Left renal cortex interstitium (tissue), 4 donors: ENCODE measurements at regions not wholly inside any gene's neighbourhood (a gene's known extent, or its start where the extent isn't known, plus 50 kb on each side); places are given as distances from the start of the nearest gene placed in this dataset.
A peak's percentile ranks its signal among the peaks of the same experiment; 100 is the strongest.
"Not testable (repeated sequence)": the region's sequence is repeated elsewhere in the genome, so short reads cannot be mapped to it uniquely, and the experiment has no call there.

Source experiments
- DNase-seq, 4 donors: peaks; one replicate each; pipeline ENCODE4 v3.0.0-alpha.2; 2013; ENCODE audit warnings: low read depth in 4 of 4, low spot score in 2 of 4, missing footprints in 1 of 4

DNA sequence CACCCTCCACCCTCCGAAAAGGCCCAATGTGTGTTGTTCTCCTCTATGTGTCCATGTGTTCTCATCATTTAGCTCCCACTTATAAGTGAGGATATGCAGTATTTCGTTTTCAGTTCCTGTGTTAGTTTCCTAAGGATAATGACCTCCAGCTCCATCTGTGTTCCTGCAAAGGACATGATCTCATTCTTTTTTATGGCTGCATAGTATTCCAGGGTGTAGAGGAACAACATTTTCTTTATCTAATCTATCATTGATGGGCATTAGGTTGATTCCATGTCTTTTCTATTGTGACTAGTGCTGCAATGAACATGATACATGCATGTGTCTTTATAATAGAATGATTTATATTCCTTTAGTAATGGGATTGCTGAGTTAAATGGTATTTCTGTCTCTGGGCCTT is 211.3 kb downstream of the HSD17B3 start:
- not testable (repeated sequence) for DNase-seq

DNA sequence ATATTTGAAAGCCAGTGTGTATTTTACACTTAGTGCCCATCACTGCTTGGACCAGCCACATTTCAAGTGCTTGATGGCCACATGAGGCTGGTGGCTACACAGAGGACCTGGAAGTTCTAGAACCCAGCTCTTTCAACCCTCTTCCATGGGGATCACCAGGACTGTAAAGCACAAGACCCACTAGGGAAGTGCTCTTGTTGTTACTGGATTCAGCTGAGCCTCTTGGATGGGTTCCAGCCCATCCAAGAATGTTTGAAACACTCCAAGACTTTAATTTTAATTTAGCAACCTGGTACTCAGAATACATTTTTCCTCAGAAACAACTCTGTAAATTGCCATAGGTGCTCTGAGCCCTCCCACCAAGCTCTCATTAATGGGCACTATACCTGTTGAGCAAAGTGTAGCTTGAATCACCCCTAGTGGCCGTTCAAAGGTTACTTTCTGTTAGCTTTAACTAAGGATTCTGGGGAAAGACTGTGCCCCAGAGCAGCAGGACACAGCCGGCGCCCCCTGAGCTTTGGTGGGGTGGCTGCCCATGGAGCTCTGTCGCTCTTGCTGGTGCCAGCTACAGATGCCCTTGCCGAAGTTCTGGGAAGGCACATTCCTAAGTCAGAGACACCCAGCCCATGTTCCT is 212.4 kb downstream of the HSD17B3 start:
- DNase-seq, result no peak

DNA sequence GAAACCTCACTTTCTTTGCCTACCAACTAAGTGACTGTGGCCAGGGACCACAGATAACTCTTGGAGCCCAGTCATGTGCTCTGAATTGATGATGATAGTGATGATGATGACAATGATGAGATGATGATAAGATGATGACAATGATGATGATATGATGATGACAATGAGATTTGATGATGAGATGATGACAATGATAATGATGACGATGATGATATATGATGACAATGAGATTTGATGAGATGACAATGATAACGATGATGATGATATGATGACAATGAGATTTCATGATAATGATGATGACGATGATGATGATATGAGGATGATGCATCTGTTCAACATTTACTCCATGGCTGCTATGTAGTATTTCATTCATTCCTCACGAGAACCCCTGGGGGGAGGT is 213.0 kb downstream of the ERCC6L2 start:
- no peak for DNase-seq

DNA sequence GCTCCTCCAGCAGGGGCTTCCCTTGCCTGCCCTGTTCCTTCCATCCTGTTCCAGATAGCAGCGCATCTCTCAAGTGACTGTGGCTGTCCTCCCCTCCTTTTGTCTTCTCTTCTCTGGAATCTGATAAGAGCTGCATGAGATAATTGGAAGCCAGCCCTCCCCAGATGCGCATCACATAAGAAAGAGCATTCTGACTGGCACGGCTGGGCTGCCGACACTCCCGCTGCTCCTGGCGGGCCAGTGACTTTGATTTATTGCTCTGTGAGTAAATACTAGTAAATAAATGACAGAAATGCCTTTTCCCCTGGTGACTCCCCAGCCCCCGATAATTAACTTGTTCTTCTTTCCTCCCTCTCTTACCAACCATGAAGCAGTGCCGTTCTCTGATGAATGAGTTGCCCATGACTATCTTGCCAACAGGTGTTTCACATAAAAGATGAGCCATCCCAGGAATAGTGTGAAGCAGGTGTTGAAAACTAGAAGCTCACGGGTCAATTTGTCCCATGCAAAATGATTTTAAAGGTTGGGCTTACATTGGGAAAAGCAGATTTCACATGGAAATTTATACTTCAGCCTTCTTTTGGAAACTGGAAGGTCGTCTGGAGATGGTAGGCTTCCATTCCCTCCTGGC is 212.3 kb downstream of the ERCC6L2 start:
- peak; percentile 39 to 60 (median 59) for DNase-seq

DNA sequence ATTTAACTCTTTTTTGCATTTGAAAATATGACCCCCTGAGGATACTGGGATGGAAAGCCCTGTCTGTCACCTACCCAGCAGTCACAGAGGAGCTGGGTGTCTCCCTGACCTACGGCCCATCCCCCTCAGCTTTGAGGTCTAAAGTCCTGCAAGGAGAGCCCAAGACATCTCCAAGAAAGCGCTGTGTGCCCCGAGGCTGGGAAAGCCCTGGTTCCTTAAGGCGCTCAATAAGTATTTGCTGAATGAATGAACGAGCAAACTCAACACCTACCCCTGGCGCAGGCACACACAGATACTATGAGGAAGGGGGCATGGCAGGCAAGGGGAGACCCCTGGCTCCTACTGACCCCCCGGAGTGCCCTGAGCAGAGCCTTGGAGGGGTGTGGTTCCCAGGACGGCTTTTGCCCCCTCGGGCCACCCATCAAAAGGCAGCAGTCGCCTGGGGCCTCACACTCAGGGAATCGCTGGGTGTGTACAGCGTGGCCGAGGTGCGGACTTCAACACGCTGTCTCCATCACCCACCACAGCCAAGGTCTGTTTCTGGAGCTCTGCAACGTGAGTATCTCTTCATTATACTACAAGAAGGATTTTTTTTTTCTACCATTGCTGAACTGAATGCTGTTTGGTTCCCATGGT is 211.6 kb downstream of the ERCC6L2 start:
- no peak for DNase-seq

DNA sequence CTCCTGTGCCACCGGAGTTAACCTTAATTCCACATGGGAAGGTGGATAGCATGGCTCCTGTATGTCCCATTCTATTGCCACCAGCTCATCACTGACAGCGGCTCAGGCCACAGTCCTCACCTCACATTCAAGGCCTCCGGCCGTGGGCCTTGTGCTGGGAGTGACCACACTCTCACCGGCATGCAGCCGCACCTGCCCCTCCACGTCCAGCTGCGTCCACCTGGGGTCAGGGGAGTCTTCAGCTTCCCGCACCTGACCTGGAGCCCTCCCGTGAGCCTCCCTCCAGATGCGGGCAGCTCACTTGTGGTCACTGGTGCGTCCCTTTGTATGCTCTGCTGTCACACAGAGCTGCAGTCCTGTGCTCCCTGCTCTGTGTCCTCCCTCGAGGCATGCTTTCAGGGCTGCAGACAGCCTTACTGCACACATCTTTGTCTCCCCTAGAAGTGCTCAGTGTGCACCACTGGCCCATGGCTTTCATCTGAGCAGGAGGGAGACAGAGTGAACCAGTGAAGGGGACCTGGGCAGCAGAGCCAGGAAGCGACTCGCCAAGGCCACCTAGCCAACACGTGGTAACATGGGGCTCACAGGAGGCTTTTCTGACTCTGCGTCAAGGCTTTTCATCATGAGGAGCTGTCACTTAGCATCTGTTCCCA is 210.1 kb downstream of the ERCC6L2 start:
- DNase-seq, result no peak

DNA sequence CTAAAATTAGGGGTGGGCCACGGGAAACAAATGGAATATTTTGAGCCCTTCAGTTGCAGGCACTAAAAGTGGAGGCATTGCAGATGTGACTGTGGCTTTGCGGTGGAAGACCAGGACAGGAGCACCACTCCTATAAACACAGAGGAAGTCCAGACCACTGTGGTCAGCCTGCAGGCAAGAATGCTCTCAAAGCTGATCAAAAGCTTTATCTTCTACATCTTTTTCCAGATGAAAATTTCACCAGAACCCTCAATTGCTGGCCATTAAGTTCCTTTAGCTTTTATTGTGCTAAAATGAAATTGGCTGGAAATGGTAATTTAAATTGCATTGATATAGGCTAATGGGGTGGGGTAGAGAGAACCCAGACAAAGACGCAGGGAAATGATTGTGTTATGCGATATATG is 208.8 kb downstream of the ERCC6L2 start:
- peak in 1 of 4 donors; percentile 36 for DNase-seq

DNA sequence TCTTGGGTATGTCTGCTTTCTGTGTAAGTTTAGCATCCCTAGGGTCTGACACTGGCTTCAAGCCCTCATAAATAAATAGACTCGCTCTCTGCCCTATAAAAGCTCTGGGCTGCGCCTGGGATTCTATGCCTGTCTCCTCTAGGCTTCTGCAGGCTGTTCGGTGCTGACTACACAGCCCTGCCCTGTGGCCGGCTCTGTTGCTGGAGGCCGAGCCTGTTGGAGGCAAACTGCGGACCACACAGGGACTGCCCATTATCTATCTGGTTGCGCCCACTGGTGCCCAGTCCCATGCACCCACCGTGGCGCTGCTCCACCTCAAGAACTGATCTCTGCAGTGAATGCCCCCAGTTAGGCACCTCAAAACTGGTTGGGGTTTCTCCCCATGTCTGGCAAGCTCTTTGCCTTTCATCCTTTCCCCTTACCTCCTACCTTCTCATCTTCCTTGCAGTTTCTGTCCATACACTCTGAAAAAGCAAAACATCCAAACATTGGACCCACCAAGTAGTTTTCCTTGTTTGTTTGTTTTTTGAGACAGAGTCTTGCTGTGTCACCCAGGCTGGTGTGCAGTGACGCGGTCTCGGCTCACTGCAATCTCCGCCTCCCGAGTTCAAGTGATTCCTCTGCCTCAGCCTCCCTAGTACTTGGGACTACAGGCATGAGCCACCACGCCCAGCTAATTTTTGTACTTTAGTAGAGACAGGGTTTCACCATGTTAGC is 207.2 kb downstream of the ERCC6L2 start:
- no peak for DNase-seq

DNA sequence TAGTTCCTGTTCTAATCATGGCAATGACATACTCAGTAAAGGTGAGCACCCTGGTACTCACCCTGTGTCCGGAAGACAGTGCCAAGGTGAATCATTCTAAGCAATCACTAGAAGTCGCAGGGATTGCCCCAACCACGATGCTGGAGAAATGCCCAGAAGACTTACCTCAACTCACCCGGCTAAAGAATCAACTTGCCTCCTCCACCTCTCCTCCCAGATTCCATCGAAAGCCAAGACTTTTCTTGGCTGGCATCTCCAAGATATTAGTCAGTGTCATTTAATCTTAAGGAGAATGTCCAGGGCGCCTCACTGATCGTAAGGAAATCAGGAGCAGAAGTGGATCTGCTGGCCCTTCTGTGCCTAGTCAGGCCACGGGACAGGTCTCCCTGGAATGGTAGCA is 204.9 kb downstream of the ERCC6L2 start:
- DNase-seq, result no peak

DNA sequence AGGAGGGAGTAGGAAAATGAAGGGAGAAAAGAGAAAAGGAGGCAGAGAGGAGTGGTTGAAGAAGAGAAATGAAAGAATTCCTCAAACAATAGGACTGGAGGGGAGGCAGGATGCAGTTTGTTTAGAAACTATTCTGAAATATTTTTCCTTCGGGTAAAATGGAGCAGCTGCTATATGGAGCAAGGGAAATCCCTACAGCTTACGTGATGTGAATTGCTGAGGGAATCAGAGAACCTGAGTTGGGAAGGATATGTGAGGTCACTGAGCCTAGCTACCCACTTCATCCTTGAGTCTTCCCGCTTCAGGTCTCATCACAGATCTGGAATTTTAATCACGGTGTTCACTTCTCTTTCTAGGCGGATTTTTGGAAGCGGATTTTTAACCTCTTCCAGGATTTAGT is 204.3 kb downstream of the ERCC6L2 start:
- no peak for DNase-seq

DNA sequence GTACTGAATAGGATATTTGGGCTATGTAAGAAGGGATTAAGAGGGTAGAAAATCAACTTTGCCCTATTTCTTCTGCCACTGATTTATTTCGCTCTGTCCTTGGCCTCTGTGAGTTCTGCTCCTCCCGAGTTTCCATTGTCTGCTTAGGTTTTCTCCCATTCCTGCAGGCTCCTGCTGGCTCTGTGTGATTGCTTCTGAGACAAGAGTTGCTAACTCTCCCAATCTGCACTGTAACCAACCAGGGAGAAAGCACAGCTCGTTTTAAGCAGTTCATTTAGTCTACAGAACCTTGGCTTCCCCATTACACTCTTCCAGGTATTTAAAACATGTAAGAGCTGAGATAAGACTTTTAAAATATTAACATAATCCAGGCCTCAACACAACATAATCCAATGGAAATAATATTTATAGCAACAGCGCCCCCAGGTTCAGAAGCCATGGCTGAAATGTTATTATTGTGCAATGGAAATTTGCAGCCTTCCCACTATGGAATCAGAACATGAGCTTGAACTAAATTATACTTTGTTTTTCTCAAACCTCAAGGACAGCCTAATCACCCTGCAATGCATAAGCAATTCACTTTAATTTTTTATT is 203.5 kb downstream of the ERCC6L2 start:
- no peak for DNase-seq

DNA sequence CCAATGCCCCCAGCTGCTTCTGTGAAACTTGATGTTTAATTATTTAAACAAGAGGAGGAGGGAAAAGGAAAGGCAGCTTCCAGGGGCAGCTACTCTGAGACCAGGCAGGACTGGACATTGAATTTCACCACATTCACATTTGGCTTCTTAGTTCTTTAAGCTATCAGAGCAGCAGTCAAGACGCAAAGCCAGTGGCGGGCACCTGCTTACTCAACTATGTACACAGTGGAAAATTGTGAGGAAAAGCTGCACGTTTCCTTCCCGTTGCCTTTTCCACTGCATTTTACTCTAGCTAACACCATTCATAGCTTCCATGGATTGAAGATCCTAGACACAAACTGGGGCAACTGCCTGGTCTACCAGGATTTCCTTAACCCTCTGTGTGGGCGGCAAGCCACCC is 200.3 kb downstream of the ERCC6L2 start:
- no peak for DNase-seq

DNA sequence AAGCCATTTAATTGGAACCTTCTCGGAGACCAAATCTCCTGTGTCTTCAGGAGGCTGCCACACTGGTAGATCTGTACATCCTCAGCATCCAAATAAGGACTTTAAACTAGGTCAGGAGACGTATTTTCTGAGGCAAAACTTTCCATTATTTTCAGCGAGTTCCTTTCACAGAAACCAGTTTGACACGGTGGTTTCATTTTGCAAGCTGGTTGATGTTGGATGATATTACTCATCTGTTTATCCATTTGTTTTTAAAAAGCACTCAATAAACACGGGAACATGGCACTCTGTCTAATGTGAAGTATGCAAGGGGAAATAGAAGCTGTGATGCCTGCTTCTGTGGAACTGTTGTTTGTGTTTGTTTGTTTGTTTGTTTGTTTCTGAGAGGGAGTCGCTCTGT is 199.6 kb downstream of the ERCC6L2 start:
- DNase-seq, result no peak

DNA sequence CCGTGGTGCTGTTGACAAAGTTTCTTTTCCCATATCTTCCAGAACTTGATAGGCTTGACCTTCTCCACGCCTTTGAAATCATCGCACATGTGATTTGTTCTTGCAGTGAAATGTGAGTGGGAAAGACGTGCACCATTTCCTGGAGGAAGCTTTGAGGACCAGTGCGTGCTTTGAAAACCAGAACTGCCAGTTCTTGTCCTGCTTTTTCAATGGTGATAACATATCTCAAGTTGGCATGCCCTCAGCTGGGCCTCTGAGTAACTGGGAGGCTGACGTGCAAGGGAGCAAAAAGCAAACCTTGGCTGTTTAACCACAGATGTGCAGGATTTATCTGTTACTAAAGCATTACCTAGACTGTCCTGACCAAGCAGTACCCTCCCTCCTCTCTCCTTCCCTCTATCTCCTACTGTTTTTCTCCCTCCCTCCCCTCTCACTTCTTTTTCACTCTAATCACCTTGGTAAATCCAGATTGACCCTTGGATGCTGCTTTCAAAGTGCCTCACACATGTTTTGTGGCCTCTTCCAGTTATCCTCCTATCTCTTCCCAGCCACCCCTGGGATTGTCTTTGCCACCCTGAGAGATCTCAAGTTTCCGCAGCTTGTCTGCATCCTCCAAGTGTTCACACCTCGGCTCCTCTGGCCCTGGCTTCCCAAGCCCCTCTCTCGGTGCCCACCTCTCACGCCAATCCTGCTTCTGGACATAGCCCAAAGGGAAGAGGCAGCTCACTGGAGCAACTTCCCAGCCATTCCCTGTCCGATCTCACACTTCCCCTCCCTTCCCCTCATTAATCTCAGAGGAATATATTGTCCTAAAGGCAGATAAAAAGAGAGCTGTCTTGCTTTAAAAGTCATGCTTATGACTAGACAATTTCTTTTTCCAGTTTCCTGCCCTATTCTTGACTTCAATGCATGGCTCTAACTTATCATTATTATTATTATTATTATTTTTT is 198.3 kb downstream of the ERCC6L2 start:
- no peak for DNase-seq

DNA sequence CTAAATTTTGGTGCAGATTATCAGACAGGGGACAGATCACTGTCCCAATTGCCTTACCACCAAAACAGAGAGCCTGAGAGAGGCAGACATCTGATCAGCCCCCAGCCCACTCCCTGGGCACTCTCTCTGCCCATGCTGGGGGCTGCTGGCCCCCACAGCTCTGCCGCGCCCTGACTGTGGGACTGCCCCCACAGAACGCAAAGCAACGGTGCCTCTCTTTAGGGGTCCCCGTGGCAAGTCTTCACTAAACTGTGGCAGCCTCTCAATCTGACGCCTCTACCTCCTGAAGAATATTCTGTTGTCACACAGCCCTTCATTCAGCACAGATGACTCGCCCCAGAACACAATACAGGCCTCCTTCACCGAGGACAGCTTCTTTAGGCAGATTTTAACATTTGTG is 197.4 kb downstream of the ERCC6L2 start:
- no peak for DNase-seq

DNA sequence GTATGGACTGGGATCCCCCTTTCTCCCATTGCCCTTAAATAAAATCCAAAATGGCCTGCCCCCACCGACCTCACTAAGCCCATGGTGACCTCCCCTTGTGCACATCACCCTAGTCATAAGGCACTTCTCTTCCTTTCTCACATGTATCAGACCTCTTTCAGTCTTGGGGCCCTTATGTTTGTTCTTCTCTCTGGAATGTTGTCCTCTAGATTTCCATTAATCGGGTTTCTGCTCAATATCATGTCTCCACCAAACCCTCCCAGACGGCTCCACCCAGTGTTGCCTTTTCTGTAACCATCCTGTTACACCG is 196.3 kb downstream of the ERCC6L2 start:
- DNase-seq, result no peak

DNA sequence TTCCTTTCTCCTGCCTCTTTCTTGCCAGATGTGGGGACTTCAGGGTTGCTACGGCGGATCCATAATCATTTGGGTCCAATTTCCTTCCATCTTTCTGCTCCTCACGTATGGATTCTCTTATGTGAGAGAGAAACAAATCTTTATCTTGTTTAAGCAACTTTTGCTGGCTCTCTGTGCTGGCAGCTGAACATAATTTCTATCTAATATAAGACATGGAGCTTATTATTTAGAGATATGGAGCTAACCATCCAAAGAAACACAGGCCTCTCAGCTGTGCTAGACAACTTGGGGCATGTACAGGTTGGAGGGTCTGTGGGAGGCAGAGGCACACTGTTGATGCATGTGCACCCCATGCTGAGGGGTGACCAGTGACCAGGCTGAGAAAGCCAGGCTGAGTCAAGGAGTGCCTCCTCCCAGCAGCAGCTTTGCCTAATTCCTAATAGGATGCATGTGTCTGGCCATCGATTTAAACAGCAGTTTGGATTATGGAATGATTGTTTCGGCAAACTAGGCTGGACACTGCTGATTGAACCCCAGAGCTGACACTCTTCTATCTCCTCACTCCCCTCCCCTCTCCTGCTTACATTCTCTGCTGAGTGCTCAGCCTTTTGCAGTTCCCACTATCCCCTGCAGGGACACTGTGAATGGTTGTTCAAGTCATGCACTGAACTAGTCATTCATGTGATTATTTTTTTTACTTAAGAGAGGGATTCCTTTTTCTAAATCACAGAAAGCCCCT is 195.8 kb downstream of the ERCC6L2 start:
- DNase-seq, result no peak

DNA sequence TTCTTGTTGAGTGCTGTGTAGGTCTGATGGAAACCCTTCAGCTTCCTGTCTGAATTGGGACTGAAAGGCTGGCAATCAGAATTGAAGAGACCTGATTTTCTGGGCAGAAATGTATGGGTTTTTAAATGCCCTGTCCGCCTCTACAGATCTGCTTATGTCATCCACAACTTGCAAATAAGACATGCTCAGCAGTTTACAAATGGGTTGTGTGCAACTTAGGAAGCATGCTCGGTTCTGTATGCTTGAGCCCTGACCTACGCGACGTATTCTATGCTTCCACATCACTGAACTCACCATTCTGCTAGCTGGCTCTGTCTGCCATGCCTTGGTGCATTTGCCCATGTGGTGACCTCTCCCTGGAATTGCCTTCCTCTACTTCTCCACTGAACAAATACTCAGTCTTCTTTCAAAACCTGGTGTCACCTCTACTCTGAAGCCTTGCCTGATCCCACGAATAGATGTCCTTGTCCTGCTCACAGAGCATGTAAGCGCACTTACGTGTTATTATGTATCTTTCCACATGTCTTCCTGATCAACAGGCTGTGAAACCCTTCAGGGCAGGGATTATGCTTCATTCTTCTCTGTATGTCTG is 194.2 kb downstream of the ERCC6L2 start:
- no peak for DNase-seq

DNA sequence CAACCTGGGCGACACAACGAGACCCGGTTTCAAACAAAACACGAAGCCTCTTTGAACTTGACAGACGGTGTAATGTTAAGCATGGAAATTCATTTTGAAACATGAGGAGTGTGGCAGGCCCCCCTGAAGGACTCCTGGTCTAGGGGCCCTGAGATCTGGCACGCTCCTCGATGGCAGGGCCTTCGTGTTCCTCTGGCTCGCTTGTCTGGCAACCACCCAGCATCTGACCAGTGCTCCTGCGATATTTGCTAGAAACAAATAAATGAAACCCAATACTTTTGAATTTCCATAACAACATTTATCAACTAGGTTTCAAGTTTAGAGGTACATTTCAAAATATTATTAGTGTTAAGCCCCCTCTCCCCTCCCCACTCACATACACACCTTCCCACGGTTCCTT is 193.0 kb downstream of the ERCC6L2 start:
- DNase-seq, result no peak
